ENCODE measurements at regions not wholly inside any gene's neighbourhood (a gene's known extent, or its start where the extent isn't known, plus 50 kb on each side); places are given as distances from the start of the nearest gene placed in this dataset.

- DNase-seq (peak in 1 of 6 donors; percentile 32), ATAC-seq (peak in 2 of 4 donors; percentile 63 to 79), FAIRE-seq (no peak)
- Histone ChIP-seq H3K4me3 (no peak overlapping the region), H3K27ac (no peak overlapping the region), H3K9me3 (no peaks in the 10 kb centered on the region), H3K4me1 (no peaks in the 10 kb centered on the region), H3K27me3 (no peaks in the 10 kb centered on the region), H3K36me3 (no peaks in the 10 kb centered on the region)
- WGBS, 2 donors, result 12 to 14% methylated on average over 11 of the region's 11 CpGs
- intact Hi-C loops (cut with DNase I), result no loop called here
- no peak for TF ChIP-seq CTCF (IDR thresholded peaks at IDR 0.05)
These were observed 371.6 kb downstream of the HRH4 start for GRCh38 chr18:24831871-24832665.

GRCh38 chr18:24835751-24836150, 375.3 kb downstream of the HRH4 start:
- no peak overlapping the region for H3K27ac ChIP-seq
- no peaks in the 10 kb centered on the region for H3K27me3 ChIP-seq
- H3K36me3 ChIP-seq, result no peaks in the 10 kb centered on the region
- no peaks in the 10 kb centered on the region for H3K9me3 ChIP-seq
- FAIRE-seq, result no peak
- H3K4me1 ChIP-seq, result no peaks in the 10 kb centered on the region
- DNase-seq, result no peak
- H3K4me3 ChIP-seq, result no peak overlapping the region
- 78 to 86% methylated on average over 1 of the region's 1 CpG for WGBS, 2 donors
- ATAC-seq, result no peak
- no peak for TF ChIP-seq CTCF (IDR thresholded peaks at IDR 0.05)
- intact Hi-C loops (cut with DNase I), result no loop called here

- Histone ChIP-seq H3K9me3 (no peaks in the 10 kb centered on the region), H3K4me1 (no peaks in the 10 kb centered on the region), H3K4me3 (no peak overlapping the region), H3K27ac (no peak overlapping the region), H3K36me3 (no peaks in the 10 kb centered on the region), H3K27me3 (no peaks in the 10 kb centered on the region)
- FAIRE-seq (no peak), ATAC-seq (peak in 1 of 4 donors; percentile 18), DNase-seq (no peak)
- intact Hi-C loops (cut with DNase I), result no loop called here
- no peak for TF ChIP-seq CTCF (IDR thresholded peaks at IDR 0.05)
- WGBS, 2 donors, result 23 to 32% methylated on average over 3 of the region's 3 CpGs
These were observed 376.6 kb downstream of the HRH4 start for GRCh38 chr18:24837066-24837465.

GRCh38 chr18:24840051-24840450, 379.6 kb downstream of the HRH4 start:
- DNase-seq (no peak), FAIRE-seq (no peak), ATAC-seq (no peak)
- H3K9me3 ChIP-seq, result no peaks in the 10 kb centered on the region
- H3K27ac ChIP-seq, result no peak overlapping the region
- no peak overlapping the region for H3K4me3 ChIP-seq
- no peak for TF ChIP-seq CTCF (IDR thresholded peaks at IDR 0.05)
- H3K4me1 ChIP-seq, result no peaks in the 10 kb centered on the region
- no peaks in the 10 kb centered on the region for H3K36me3 ChIP-seq
- no peaks in the 10 kb centered on the region for H3K27me3 ChIP-seq
- 67 to 68% methylated on average over 3 of the region's 3 CpGs for WGBS, 2 donors
- intact Hi-C loops (cut with DNase I), result no loop called here

- 68 to 77% methylated on average over 6 of the region's 6 CpGs for WGBS, 2 donors
- no peaks in the 10 kb centered on the region for H3K9me3 ChIP-seq
These were observed 380.2 kb downstream of the HRH4 start for GRCh38 chr18:24840640-24841039.

More at GRCh38 chr18:24840640-24841039, 380.2 kb downstream of the HRH4 start:
- H3K27me3 ChIP-seq, result no peaks in the 10 kb centered on the region
- FAIRE-seq, result no peak
- H3K4me1 ChIP-seq, result no peaks in the 10 kb centered on the region
- no peak overlapping the region for H3K4me3 ChIP-seq
- no peak overlapping the region for H3K27ac ChIP-seq
- ATAC-seq, result no peak
- TF ChIP-seq CTCF (IDR thresholded peaks at IDR 0.05), result no peak
- no peak for DNase-seq
- no peaks in the 10 kb centered on the region for H3K36me3 ChIP-seq
- intact Hi-C loops (cut with DNase I), result no loop called here
